GM18511 (cell line): ENCODE measurements at regions not wholly inside any gene's neighbourhood (a gene's known extent, or its start where the extent isn't known, plus 50 kb on each side); places are given as distances from the start of the nearest gene placed in this dataset.
"Not testable (repeated sequence)": the region's sequence is repeated elsewhere in the genome, so short reads cannot be mapped to it uniquely, and the experiment has no call there.

ENCODE experiments used
- ATAC-seq: cut with Tn5 transposase; IDR thresholded peaks from one replicate; pipeline ENCODE4 v1.9.1; 2021; ENCODE audit warnings: mild to moderate bottlenecking, moderate library complexity; ENCODE audit not compliant: unreplicated experiment

DNA sequence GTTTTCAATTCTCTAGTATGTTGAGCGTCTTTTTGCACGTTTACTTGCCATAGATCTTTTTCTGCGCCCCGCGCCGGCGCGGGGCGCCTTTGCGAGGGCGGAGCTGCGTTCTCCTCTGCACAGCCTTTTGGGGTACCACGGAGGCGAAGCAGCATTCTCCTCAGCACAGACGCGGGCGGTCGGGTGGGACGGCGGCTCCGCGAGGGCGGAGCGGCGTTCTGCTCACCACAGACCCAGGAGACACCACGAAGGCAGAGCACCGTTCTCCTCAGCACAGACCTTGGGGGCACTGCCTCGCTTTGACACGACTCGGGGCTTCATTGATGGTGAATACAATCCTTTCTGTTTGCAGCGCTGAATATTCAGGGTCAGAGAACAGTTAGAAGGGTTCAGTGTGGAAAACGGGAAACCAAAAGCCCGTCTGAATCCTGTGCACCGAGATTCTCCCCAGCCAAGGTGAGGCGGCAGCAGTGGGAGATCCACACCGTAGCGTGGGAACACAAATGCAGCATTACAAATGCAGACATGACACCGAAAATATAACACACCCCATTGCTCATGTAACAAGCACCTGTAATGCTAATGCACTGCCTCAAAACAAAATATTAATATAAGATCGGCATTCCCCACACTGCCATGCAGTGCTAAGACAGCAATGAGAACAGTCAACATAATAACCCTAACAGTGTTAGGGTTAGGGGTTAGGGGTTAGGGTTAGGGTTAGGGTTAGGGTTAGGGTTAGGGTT is 190.7 kb upstream of the VIPR2 start:
- not testable (repeated sequence) for ATAC-seq

DNA sequence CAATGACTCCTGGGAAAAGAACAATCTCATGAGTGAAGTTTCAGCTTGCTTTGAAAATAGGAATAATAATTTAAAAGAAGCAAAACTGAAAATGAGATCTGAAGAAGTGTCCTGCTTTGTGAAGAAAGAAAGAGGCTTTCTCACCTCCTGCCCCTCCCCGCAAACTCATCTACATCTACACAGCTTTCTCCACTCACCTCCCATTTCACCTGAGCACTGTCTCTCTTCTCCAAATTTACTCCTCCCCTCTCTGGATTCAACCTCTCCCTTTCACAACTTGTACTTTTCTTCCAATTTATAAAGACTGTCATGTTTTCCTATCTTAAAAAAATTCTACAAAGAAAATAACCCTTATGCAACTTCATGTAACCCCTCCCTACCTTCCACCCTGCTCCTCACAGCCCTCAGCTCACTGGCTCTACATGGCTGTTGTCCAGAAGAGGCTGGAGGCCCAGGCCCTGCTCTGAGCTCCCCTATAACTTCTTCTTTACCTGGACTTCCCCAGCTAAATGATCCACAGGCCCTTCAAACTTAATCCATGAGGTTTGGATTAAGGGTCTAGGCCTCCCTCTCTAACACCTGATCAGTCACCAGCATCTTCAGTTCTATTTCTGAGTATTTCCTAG is 188.3 kb upstream of the VIPR2 start:
- not testable (repeated sequence) for ATAC-seq

DNA sequence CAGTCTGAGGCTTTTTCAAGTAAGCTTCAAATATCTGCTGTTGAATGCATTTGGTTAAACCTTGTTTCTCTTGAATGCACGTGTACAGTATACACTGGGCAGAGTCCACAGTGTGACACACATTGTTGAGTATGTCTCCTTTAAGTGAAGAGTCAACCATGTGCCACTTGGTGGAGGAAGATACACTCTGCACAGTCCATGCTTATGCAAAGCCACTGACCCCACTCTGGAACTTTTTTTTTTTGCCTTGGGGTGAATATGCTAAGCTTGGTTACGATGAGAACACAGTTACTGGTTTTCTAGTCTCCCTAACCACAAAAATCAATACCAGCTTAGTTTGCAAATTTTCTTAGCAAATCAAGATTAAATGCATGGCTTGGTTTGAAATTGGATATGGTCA is 186.8 kb upstream of the VIPR2 start:
- no peak for ATAC-seq

DNA sequence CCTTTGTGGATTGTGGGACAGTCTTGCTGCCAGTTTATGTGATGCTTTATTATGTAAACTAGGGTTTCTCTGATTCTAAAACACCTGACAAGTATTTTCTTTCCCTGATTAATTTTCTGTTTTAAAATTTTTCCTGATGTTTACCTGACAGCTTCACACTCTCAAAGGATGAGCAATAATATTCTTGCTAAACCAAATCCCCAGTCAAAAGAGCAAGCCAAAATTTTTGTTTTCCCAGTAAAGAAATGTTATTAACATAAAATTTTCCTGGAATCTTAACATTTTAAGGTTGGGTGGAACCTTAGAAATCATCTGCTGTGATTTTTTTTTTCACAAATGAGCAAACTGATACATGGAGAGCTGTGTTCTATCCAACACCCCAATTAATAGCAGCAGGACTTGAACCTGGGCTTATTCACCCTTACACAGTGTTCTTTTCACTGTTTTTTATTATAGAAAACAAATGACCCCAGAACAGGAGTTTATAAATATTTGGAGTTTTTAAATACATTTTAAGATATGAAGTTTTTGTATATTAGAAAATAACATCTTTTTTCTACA is 185.2 kb upstream of the VIPR2 start:
- no peak for ATAC-seq

DNA sequence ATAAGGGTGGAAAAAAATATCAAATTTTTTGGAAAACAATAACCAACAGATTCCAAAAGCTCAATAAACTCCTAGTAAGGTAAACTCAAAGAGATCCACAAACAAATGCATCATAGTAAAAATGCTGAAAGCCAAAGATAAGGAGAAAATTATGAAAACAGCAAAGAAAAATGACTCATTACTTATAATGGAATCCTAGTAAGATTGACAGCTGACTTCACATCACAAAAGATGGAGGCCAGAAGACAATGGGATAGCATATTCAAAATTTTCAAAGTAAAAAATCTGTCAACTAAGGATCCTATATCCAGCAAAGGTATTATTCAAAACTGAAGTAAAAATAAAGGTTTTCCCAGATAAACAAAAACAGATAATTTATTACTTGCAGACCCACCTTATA is 183.4 kb upstream of the VIPR2 start:
- no peak for ATAC-seq

DNA sequence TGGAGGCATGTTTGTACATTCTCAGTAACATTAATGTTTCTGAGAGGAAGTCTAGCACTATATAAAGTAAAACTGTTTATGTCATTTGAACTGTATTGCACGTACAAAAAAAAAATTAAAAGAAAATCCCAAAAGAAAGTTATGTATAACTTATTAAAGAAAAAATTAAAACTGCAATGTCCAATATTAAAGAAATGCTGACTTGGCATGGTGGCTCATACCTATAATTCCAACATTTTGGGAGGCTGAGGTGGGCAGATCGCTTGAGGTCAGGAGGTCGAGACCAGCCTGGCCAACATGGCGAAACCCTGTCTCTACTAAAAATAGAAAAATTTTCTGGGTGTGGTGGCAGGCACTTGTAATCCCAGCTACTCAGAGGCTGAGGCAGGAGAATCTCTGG is 178.7 kb upstream of the VIPR2 start:
- no peak for ATAC-seq

DNA sequence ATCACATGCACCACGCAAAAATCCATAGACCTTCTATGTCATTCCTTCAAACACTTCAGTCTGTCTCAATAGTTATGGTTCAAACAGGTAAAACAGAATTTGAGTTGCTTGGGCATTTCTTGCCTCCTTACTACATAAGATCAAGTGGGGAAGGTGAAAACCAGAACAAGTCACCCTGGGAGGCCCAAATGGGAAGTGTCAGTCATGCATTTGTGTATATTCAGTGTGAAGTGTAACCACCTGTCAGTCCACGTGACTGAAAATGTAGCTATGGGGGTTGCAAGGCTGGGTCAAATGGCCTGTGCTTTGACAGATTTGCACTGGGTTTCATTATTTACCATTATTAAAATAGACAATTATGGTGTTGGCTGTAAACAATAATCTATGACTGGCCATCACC is 176.6 kb upstream of the VIPR2 start:
- no peak for ATAC-seq

DNA sequence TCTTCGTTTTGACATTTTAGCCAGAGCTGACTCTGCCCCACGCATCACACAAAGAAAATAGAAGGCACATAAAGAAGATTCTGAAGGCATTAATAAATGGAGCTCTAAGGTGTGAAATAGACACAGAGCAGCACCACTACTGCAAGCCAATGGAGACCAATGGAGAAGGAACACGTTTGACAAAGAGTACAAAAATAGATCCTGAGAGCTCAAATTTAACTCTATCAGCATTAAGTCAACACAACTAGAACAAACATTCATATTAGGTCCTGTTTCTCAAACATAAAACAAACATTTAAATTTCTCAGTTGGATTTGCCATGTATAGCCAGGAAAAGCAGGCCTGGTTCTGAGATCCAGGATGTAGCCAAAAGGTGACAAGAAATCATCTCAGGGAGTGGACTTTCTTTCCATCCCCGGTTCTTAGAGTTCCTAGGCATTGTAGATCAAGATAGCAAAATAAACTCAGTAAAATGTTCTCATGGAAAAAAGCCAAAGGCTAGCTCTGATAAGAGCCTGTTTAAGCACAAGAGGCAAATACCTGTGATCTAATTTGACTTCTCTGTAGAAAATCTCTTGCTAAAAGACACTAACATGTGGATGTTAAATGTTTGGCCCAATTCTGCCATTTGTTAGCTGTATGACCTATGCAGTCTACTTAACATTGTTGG is 174.2 kb upstream of the VIPR2 start:
- ATAC-seq: no peak

DNA sequence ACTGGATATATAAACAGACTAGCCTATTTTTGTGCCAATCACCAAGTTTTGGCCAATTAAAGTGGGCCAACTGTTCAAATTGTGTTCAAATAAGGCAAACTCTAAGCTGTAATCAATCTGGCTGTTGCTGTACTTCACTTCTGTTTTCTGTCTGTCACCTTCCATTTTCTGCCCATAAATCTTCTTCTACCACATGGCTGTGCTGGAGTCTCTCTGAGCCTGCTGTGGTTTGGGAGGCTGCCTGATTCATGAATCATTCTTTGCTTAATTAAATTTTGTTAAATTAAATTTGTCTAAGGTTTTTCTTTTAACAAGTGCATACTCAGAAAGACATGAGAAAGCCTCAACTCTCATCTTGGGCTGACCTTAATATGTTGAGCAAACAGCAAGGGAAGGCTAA is 172.6 kb upstream of the VIPR2 start:
- no peak for ATAC-seq

DNA sequence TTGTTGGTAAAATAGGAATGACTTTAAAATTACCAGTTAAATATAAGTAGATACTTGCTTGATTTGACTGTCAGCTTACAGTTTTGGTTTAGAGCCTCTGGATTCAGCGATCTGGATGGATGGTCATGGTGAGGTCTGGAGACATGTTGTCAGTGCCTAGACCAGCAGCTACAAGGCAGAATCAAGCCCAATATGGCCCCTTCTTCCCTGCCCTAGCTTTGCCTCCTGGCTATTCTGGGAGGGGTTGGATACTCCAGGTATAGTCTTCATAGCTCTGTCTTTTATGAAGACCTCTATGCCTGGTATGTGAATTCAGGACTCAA is 166.5 kb upstream of the VIPR2 start:
- ATAC-seq: no peak

DNA sequence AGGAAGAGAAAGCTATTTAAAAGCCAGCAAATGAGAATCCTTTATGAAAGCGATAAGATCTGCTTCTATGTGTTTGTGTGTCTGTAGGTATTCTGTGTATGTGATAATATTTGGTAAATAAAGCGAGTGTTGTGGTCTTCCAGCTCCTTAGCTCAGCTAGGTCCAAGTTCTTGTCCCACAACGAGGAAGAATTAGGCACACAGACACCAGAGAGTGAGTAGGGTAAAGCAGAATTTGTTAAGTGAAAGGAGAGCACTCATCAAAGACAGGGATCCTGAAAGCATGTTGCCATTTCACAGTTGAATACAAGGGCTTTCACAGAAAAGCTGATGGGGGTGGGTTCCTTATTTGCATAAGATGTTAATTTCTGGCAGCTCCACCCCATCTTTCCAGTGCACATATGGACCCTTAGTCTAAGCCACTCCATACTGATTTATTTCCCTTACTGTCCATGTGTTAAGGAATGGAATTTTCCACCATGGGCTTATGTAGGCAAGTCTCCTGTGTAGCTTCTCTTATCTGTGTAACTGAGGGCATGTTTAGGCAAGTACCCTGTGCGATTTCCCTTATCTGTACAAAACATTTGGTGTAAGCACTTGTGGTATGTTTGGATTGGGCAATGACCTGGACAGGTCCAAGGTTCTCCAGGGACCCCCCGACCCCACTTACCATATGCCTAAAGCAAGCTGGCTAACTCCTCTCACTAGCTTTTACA is 165.9 kb upstream of the VIPR2 start:
- ATAC-seq: no peak

DNA sequence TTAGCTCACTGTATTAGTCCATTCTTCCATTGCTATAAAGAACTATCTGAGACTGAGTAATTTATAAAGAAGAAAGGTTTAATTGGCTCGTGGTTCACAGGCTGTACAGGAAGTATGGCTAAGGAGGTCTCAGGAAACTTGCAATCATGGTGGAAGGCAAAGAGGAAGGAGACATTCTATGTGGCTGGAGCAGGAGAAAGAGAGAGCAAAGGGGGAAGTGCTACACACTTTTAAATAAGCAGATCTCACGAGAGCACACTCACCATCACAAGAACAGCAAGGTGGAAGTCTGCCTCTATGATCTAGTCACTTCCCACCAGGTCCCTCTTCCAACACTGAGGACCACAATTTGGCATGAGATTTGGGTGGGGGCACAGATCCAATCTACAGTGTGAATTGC is 164.5 kb upstream of the VIPR2 start:
- ATAC-seq: not testable (repeated sequence)

DNA sequence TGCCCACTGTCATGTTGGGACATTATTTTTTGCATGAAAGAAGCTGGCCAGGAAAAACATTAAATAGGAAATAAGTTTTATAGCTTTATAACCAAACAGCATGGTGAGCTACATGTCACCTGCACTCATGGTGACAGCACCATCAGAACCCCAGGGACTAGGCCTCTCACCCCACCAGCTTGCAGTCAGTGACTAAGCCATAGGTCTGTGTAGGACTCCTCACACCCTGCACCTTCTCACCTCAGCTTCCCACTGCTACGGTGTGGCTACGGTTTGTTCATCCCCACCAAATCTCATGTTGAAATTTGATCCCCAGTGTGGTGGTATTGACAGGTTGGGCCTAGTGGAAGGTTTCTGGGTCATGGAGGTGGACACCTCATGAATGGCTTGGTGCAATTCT is 161.3 kb upstream of the VIPR2 start:
- ATAC-seq: no peak

DNA sequence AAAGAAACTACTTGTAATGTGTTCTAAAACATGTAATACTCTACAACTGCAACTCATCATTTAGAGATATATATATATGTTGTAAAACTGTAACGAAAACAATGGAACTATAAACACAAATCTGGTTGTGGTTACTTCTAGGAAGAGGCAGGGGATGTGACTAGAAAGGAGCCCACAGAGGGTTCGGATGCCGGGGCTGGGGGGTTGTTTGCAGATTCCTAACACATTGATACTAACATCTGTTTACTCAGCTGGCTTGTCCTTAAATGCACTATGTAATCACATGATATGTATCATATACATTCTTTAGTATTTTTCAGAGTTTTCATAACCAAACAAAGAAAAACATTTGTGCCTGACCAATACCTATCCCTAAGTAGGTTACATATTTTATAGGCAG is 160.5 kb upstream of the VIPR2 start:
- not testable (repeated sequence) for ATAC-seq

DNA sequence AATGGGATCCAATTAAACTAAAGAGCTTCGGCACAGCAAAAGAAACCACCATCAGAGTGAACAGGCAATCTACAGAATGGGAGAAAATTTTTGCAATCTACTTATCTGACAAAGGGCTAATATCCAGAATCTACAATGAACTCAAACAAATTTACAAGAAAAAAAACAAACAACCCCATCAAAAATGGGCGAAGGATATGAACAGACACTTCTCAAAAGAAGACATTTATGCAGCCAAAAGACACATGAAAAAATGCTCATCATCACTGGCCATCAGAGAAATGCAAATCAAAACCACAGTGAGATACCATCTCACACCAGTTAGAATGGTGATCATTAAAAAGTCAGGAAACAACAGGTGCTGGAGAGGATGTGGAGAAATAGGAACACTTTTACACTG is 158.8 kb upstream of the VIPR2 start:
- ATAC-seq: not testable (repeated sequence)

DNA sequence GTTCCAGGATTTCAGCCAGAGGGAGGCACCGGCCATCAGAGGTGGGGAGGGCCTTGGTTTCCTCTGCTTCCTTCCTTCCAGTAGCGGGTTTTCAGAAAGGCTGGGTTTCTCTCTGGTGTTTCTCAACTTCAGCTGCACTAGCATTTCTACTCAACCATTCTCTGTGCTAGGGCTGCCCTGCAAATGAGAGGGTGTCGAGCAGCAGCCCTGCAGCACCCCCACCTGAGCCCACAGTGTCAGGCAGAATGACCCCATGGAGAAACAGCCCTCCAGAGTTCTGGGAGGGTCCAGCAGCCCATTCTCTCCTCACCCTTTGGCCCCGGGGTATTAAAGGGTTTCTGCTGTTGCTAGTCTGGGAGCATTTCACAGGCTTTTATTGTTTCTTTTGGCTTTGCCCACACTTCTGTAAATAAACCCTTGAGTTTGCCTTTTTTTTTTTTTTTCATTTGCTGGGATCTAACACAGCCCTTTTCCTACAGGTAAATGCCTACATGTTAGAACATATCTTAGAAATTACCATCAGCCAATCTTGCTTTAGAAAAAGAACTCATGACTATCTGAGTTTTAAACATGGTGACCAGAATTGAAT is 151.5 kb upstream of the VIPR2 start:
- ATAC-seq: no peak

DNA sequence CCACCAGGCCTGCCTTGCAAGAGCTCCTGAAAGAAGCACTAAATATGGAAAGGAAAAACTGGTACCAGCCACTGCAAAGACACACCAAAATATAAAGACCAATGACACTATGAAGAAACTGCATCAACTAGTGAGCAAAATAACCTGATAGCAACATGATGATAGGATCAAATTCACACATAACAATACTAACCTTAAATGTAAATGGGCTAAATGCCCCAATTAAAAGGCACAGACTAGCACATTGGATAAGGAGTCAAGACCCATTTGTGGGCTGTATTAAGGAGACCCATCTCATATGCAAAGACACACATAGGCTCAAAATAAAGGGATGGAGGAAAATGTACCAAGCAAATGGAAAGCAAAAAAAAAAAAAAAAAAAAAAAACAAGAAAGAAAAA is 141.8 kb upstream of the VIPR2 start:
- not testable (repeated sequence) for ATAC-seq

DNA sequence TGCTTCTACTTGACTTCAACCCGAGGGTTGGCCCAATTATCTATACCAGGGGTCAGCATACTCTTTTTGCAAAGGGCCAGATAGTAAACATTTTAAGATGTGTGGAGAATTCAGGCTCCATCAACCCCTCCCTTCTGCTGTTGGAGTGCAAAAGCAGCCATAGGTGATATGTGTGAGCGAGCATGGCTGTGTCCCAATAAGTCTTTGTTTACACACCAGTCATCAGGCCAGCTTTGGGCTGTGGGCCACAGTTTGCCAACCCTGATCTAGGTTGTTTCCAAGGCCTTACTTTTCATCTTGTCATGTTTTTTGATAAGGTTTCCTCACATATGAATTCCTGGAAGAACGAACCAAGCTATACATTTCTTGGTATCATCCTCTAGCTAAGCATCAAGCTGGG is 136.9 kb upstream of the VIPR2 start:
- ATAC-seq: no peak

DNA sequence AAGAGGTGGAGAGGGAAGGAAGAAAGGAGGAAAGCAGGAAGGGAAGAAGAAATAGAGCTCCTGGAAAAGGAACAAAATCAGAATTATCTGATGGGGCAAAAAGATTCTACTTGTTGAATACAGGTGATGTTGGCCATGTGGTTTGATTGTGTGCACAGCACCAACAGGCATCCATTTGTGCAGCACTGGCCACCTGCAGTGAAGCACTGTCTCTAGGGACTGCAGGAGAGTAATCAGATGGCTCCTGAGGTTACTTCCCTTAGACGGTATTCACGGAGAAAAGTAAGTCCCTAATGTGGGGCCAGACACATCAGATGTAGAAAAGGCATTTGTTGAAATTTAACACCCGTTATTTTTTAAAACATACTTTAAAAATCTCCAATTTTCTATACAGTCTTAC is 135.3 kb upstream of the VIPR2 start:
- no peak for ATAC-seq

DNA sequence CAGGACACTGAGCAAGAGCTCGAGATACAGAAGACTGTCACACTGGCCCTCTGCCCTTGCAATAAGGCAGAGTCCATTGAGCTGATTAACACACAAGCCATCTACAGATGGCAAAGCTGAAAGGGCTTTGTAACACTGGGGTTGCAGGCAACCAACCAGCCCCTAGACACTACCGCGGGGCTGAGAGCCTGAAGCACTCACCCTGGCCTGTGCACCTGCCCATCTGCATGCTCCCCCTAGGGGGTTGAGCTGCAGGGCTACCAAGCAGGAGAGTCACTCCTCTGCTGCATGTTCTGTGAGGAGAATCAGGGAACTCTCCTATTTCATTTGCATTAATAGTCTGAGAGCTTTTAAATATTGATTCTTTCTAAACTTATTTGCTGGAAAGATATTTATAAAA is 128.1 kb upstream of the VIPR2 start:
- ATAC-seq: no peak

DNA sequence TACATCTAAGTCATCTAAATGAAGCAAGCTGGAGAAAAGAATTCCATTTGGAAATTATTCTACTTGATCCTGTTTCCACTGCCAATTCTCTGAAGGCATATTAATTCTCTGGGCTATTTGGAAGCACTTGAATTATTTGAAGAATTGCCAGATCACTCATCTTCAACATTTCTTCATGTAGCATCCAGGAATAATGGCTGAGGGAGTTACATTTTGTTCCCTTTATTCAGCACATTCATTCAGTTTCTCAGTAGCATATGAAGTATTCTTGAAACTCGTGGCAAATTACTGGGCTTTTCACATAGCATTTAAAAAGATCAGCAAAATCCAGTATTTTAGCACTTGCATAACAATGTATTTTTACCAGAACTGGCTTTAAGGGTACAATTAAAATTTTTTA is 127.1 kb upstream of the VIPR2 start:
- no peak for ATAC-seq
